ENCODE measurements at regions not wholly inside any gene's neighbourhood (a gene's known extent, or its start where the extent isn't known, plus 50 kb on each side); places are given as distances from the start of the nearest gene placed in this dataset.
"Not testable (repeated sequence)": the region's sequence is repeated elsewhere in the genome, so short reads cannot be mapped to it uniquely, and the experiment has no call there.

DNA sequence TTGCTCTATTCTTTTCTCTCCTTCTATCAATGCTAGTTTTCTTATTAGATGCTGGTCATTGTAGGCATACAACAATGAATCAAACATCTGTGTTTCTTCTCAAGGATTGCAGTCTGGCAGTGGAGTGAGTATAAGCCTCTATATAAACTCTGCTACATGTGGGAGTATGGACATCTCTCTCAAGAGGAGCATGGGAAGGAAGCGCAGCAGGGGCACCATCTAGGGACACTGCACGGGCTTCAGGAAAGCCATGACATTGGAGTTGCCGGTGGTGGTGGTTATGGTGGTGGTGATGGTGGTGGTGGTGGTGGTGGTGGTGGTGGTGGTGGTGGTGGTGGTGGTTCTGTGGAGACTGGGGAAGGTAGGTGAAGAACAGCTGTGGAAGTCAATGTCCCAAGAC, 462.6 kb downstream of the RNF144A start:
- no peak for DNase-seq (ENCODE audit: low spot score)

DNA sequence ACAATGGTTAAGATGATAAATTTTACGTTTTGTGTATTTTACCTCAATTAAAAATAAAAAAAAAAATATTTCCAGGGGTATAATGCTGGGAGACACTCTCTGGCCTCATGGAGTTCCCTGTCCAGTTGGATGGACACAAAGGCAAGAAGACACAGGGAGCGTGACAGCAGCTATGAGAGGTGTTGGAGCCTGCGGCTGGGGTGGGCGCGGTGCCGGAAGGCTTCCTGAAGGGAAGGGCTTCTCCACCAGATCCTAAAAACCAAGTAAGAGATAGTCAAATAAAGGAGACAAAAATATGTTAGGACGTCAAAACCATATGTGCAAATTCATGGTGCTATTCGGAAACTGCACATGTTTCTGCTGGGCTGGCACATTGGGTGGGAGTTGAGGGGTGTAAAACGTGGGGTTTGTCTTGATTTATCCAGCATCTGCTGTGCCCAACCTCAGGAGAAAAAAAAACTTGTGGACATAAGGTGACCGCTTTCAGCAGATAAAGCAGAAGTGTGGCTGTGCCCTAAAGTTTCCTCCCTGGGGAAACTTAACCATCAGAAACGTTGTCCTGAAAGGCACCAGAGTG, 467.6 kb downstream of the RNF144A start:
- DNase-seq (ENCODE audit: low spot score) = no peak

DNA sequence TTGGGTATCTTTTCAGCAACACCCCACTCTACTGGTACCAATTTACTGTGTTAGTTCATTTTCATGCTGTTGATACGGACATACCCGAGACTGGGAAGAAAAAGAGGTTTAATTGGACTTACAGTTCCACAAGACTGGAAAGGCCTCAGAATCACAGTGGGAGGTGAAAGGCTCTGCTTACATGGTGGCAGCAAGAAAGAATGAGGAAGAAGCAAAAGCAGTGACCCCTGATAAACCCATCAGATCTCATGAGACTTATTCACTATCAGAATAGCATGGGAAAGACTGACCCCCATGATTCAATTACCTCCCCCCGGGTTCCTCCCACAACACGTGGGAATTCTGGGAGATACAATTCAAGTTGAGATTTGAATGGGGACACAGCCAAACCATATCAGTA, 473.1 kb downstream of the RNF144A start:
- DNase-seq (ENCODE audit: low spot score) = not testable (repeated sequence)

DNA sequence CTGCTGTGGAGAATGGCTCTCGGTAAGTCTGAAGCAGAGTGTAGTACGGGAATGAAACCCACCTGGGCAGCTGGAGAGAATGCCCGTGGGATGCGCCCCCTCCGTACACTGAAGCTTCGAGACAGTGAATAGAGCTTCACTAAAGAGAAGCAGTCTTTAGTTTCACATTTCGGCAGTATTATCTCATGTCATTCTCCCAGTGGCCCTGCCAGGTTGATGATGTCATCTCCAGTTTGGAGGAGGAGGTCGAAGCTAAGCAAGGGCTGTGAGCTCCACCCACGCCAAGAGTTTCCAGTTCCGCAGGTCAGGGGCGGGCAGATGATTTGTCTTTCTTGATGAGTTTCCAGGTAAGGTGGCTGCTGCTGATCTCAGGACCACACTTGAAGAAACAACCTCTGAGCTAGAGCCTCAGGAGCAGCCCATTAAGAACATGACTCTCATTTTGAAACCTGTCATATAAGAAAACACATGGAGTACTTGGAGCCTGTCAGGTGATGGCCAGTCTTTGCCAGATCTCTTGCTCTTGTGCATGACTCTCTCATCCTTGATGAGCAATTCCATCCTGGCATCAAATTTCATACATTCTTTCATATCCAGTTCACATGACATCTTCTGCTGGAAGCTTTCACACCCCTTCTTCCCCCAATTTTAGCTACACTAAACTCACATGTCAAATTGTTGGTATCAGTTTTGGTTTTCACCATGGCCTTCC, 475.0 kb downstream of the RNF144A start:
- no peak for DNase-seq (ENCODE audit: low spot score)

DNA sequence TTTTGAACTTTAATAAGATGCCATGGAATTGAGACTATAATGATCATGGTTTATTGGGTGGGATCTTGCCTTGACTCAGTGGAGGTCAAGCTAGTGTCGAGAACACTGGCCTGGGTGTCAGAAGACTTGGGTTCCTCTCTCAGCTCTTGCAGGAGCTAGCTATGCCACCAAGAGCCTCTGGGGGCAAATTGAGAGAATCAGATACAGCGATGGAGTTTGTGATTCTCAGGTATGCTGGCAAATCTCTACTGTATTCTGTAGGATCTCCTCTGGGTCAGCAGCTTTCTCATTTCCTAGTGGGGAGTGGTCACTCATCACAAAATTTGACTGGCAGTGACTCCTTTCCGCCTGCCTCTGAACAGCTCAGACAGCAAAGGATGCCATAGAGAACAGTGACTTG, 477.0 kb downstream of the RNF144A start:
- DNase-seq (ENCODE audit: low spot score) = no peak

DNA sequence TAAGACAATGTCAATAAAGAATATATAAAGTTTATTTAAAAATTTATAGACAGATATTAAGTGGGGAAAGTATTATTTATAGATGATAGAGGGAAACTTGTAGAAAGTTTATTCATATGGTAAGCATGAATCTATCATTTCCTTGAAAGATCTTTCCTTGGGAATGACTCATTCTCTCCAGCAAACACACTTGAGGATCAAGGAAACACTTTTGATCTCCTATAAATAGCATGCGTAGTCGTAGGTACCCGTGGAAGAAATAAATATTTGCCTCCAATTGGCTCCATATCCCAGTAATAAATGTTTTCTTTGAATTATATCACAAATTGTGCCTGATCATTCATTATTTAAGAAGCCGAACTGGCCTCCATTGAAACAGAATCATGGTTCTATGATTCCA, 483.4 kb downstream of the RNF144A start:
- no peak for DNase-seq (ENCODE audit: low spot score)

DNA sequence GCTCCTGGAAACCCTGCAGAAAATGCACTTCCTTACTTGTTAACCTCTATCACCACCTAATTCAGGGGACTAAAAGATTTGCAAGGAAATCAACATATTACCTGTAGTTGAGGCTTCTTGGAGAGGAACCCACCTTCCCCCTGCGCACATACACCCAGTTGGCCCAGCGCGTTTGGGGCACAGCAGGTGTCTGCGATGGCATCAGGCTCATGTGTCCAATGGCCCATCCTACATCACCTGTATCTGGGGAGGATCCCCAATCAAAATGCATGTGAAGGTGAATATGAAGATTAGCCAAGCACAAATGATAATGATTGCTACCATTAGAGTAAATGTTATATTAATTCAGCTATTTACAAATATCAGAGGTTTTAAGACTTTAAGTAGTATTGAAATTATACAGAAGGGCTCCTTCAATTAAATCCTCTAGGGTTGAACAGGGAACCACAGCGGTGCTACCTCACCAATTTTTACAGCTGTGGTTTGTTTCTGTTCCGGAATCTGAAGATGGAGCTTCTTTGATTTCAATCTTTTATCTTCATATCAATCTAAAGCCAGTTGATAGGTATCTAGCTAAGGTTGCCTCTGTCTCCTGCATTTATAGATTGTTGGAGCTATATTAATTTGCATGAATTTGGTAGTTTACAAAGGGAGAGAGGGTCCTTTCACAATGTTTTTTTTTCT, 486.0 kb downstream of the RNF144A start:
- no peak for DNase-seq (ENCODE audit: low spot score)

DNA sequence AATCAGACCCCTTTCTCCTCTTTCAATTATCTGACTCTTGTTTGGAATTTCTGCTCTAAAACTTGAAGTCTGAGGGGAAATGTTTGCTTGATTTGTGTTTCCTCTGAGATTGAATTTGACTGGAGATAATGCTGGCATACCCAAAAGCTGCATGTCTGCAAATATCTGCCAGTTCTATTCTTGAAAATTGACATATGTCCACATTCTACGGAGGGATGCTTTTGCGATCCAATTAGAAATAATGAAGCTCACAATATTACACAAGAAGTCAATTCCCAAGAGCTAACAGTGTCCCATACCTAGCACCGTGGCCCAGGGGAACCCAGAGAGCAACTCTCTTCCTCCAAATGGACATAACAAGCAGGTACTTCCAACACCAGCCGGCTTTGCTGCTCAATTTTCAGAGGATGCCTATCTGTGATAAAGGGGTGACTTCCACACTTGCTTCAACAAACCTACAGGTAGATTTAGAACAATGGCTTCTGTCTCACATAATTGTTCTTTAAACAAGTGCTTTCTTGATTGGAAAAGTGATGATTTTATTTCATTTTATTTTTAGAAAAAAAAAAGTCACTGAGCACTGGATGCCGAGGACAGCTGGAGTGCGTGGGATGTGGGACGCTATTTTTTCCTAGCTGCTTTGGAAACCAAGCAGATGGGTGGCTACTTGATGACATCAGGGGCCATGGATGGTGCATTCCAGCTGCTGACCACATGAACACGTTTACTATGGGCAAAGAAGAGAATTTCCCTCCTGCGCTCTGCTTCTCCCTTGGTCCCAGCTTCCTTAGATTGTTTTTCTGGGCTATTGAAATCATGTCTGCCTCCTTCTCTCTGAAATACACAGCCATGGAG, 488.9 kb downstream of the RNF144A start:
- DNase-seq (ENCODE audit: low spot score) = no peak

DNA sequence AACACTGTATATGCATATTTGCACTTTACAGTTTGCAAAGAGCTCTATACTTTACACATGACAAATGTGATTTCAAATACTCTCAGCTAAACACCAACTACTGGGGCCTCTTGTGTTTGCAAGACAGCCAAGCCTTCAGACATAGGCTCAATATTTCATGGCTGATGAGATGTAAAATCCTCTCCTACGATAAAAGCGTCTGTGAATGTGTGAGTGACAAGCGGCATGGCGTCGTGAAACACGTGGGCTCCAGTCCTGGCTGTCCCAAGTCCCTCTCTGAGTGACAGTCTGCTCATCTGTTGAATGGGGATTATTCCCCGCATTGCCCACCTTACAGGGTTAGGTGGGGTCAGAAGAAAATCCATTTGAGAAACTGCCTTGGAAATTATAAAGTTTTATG, 489.8 kb downstream of the RNF144A start:
- no peak for DNase-seq (ENCODE audit: low spot score)

DNA sequence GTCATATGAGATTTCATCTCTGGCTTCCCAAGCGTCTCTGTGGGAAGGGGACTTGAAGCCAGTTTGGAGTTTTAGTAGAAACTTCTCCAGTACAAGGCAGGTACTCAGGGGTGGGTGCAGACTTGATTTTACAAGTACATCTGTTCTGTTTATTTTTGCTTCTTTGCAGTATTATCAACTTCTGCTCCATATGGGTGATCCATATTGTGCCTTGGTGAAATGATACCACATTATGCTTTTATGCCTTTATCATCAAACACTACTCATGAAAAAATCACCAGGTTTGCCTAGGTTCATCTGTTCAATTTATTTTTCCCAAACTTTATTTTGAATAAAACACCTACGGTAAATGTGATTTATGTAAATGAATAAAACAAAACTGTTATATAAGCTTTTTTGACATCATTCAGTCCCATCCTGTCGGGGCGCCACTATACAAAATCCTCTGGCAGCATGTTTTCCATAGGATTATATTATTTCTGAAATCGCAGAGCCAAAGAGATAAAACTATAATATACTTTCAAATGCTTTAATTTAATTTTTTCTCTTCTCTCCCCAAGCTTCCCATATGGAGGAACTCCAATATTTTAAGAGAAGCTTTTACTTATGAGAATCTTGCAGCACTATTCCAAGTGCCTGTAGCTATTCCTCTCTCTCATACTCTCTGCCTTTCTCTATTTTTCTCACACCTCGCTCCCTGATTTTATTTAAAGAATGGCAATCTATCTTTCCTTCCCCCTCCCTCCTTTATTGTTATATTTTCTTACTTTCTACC, 490.9 kb downstream of the RNF144A start:
- no peak for DNase-seq (ENCODE audit: low spot score)

DNA sequence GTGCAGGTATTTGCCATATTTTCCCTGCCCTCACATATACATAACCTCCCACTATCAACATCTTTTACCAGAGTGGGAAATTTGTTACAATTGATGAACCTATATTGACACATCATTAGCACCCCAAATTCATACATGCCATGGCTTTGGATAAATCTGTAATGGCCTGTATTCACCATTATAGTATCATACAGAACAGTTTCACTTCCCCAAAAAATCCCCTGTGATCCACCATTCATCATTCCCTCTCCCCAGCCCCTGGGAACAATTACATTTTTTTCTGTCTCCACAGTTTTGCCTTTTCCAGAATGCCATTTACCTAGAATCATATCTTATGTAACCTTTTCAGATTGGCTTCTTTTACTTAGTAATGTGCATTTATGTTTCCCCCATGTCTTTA, 494.5 kb downstream of the RNF144A start:
- no peak for DNase-seq (ENCODE audit: low spot score)

DNA sequence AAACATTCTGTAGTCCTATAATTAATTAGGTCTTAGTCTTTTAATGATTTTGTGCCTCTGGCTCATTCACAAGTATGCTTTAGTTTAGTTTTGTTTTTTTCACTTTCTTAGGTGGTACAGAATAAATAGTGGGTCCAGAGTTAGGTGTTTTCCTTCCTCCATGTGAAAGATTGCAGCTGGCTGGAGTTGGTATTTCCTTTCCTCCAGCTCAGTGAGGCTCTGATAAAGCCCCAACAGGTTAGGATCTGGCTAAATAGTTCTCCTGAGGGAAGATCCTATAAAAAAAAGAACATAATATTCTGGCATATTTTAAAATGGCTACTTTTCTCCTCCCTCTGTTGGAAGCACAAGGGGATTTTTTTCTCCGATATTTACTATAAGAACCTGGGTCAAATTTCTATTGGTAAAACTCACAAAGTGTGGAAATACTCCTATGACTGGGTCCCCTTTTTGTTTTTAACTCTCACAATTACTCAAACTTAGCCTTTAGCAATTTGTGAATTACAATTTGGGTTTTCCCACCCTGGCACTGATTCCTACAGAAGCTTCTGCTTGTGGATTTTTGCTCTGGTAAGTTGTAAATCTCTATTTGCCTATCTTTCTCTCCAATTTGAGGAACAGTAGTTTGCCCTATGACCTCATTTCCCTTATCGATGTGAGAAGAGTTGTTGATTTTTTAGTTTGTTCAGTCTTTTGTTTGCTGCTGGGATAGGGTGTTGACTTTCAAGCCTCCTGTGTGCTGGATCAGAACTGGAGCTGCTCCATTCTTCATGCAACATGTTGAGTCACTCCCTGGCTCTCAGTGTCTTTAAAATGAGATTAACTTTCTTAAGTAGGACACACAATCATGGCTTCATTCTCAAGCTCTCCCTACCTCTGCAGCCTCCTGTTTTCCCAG, 500.9 kb downstream of the RNF144A start:
- no peak for DNase-seq (ENCODE audit: low spot score)

DNA sequence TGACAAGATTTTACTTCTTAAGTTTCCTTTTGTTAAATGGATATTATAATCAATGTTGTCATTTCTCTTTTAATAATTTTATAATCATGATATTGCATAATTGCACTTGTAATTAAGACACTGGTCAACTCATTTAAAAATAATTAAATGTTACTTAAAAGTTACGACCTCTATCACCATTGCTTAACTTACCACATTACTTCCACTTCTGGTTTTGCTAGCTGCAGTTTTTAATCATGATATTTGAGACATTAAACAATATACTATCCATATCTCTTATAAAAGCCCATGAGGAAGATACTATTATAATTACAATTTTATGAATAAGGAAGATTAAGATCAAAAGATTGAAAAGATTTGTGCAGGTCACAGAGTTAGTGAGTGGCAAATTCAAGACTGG, 502.0 kb downstream of the RNF144A start:
- DNase-seq (ENCODE audit: low spot score) = no peak

DNA sequence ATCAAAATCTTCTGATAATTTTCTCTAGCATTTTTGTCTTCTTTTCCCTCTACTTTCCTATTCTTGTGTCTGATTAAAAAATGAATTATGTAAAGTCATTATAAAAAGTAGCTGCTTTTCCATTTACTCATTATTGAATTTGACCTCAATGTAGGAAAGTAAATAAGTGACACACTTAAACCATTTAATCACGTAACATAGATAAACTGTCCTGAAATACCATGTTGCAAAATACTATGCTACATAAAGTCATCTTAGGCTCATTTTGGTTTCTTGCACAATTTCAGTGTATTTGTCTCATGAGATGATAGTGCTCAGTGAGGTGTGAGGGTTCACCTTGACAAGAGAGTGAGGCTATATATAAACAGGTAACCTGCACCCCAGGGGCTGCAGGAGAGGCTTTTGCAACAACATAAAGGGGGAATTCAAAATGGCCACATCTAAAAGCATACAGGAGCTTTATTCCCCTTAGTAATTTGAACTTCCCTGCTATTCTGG, 502.7 kb downstream of the RNF144A start:
- no peak for DNase-seq (ENCODE audit: low spot score)

DNA sequence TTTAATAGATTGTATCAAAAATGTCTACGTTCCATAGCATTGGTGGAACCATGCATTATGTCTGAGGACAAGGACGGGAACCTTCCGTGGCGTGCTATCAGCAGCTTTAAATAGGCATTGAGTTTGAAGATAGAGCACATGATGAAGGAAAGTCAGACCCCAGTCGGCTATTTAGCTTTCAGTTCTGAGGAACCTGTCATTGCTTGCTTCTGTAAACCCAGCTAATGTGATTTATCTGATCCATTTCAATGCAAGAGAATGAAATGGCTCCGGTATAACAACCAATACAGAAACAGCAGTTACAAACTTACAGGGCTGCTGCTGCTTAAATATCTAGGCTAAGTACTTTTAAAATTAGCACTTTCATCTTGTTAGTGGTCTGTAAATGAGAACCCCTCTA, 503.3 kb downstream of the RNF144A start:
- DNase-seq (ENCODE audit: low spot score) = no peak

DNA sequence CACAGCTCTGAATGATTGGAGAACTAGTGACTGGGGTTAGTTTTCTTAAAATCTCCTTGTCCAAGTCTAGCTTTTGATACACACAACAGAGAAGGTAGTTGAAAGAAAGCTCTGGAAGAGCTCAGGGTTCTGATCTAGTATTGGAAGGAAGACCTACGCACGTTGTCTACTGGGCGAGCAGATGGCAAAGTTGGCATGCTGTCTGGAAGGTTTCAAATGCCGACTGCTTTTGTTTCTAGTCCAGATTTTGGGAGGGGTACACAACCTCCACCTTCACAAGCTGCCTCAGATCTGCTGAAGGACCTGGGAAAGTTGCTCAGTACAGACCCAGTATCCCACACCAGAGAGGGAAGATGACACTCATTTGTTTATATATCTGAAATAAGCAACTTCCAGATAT, 507.3 kb downstream of the RNF144A start:
- no peak for DNase-seq (ENCODE audit: low spot score)

DNA sequence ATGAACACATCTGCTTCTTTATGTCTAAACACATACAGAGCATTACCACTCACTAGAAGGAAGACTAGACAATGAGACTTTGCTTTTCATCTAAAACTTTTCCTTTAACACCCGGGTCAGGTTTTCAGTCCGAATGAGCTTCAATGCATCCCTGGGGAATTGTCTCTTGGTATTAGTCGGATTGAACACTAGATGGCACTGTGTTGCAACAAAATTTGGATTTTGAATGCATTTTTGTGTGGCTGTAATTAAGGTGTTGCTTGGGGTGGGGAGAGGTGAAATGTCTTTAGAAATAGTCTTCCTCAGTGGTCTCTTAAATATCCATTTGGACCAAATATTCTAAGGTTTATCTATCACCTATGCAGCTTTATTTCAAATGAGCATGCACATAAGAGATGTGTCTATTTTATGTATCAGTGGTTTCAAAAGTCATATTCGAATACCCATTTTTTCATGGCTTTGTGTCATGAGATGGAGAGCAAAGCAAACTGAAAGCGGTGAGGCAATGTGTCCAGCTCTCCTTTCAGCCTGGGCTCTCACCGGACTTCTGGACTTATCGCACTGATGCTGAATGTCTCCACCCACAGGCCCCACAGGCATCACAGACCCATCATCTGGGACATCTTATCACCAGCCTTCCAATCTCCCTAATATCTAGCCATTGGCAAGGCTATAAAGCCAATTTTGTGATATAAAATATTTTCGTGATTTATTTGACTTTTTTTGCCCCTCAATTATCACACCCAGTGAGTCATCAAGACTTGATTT, 510.3 kb downstream of the RNF144A start:
- DNase-seq (ENCODE audit: low spot score) = peak; percentile 67

DNA sequence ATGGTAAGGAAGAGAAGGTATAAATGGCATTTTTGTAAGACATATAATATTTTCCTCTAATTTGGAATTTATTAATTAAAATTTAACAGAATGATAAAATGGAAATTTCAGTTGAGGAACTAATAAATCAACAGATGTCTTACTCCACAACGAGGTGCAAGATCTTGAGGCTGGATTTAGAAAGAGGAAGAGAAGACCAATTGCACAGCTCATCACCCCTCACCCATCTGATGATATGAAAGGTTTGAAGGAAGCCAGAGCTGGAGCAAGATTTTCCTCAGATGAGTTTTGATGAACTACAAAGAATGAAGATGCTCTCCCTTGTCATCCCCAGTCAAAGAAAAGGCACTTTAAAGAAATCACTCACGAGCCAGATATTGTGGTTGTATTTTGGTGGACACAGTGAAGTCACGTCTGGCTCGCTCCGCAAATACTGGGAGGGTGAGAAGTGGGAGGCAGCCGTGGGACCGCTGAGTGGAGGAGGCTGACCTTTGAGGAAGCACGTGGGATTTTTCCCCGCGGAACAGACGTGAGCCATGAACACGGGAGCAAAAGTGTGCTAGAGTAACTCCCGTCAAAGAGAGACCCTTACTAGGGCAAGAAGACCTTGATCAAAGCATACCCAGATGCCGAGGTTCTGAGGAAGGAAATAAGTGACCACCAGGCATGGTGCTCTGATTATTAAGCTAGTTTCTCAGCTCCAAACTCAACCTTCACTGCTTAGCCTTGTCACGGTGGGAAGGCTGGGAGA, 511.4 kb downstream of the RNF144A start:
- DNase-seq (ENCODE audit: low spot score) = no peak

DNA sequence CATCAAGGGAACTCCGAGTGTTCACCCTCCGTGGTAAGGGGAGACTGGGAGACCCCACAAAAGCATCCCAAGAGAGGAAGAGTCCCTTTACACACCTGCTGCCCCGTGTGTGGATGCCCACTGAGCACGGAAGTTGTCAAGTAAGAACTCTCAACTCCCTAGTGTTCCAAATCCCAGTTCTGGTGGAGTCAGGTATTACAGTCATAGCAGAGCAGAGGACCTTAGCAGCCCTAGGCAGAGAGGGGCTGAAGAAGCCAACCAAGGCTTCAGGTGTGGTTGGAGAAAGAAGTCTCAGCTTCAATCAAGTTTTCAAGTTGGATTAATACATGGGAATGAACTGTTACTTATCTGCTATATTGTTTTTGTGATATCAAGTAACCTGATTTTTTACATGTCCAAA, 512.5 kb downstream of the RNF144A start:
- DNase-seq (ENCODE audit: low spot score) = no peak

Data from COLO829 (cell line).